ENCODE measurements at regions not wholly inside any gene's neighbourhood (a gene's known extent, or its start where the extent isn't known, plus 50 kb on each side); places are given as distances from the start of the nearest gene placed in this dataset.

DNA sequence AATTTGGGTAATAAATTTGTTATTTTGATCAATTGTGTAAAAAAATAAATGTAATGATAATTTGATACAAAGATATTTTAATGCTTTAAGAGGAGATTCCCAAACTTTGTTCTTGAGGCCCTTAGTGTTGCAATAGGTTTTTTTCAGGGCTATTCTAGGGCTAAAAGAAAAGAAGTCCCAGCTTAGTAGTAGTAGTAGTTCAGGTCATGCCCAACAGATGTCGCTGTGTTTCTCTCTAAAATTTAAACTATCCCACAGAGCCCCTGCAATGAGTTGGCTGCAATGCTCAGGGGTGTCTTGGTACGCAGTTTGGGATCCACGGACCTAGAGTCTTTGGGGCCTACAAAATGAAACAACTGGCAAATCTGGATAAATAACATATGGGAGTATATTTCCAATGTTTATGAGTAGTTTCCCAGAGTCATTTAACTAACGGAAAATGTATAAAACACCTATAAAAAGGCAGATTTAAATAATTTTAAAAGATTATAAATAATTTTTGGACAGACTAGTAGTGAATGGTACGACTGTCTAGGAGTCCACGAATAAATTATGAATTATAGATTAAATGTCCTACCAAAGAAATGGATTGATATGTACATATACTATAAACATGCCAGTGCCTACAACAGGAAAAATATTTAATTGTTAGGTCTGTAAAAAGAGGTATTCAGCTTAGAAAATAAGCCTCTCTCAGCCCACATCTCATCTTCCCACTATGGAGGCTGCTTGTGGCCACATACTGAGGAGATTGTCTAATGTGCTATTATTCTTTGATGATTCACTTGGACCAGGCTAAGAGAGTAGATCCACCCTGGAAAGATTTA lies 228.5 kb upstream of the PMFBP1 start:
- DNase-seq (ENCODE audit: low read depth, low spot score) (peak; percentile 28), ATAC-seq (peak; percentile 90)
- no peaks in the 10 kb centered on the region for H3K27me3 ChIP-seq (ENCODE audit: insufficient read depth, low read length)
- H3K9me3 ChIP-seq (ENCODE audit: control insufficient read depth in 1 of 2, insufficient read depth in 1 of 2, low read depth in 1 of 2, low read length in 2 of 2): no peaks in the 10 kb centered on the region
- H3K9me2 ChIP-seq (ENCODE audit: insufficient read depth): no peaks in the 10 kb centered on the region
- no peak overlapping the region for H3K27ac ChIP-seq (ENCODE audit: low read depth, low read length)
- ChIA-PET RAD21 (ENCODE audit: low non-redundant PET in 1 of 2, low total read pairs in 2 of 2, uncharacterized antibody in 2 of 2, unreplicated experiment in 2 of 2) (no interaction called here), CTCF (interaction anchor here (0.6 to 1.5 kb wide), 16 partner anchors 8 to 276 kb away, joined by 3 to 8 read pairs (median 4); no protein-coding TSS in a partner anchor), POLR2A (no interaction called here)
- no peak overlapping the region for H3K4me3 ChIP-seq (replicated peaks in 1 of 2; ENCODE audit: low read depth in 1 of 2, low read length in 2 of 2)
- no peaks in the 10 kb centered on the region for H3K79me2 ChIP-seq (ENCODE audit: insufficient read depth, low read length)
- H4K20me1 ChIP-seq (ENCODE audit: insufficient read depth): no peaks in the 10 kb centered on the region
- intact Hi-C loops (cut with micrococcal nuclease): no loop called here
- TF ChIP-seq RAD21 (IDR thresholded peaks at IDR 0.05; ENCODE audit: low read depth) (peak; percentile 65), ZNF274 (IDR thresholded peaks at IDR 0.05; ENCODE audit: low read depth, low read length) (no peak)
- TF ChIP-seq, protein P1, sequence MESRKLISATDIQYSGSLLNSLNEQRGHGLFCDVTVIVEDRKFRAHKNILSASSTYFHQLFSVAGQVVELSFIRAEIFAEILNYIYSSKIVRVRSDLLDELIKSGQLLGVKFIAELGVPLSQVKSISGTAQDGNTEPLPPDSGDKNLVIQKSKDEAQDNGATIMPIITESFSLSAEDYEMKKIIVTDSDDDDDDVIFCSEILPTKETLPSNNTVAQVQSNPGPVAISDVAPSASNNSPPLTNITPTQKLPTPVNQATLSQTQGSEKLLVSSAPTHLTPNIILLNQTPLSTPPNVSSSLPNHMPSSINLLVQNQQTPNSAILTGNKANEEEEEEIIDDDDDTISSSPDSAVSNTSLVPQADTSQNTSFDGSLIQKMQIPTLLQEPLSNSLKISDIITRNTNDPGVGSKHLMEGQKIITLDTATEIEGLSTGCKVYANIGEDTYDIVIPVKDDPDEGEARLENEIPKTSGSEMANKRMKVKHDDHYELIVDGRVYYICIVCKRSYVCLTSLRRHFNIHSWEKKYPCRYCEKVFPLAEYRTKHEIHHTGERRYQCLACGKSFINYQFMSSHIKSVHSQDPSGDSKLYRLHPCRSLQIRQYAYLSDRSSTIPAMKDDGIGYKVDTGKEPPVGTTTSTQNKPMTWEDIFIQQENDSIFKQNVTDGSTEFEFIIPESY (IDR thresholded peaks at IDR 0.05; ENCODE audit: extremely low read depth, insufficient replicate concordance, low read length): no peak
- TF ChIP-seq, protein P2, sequence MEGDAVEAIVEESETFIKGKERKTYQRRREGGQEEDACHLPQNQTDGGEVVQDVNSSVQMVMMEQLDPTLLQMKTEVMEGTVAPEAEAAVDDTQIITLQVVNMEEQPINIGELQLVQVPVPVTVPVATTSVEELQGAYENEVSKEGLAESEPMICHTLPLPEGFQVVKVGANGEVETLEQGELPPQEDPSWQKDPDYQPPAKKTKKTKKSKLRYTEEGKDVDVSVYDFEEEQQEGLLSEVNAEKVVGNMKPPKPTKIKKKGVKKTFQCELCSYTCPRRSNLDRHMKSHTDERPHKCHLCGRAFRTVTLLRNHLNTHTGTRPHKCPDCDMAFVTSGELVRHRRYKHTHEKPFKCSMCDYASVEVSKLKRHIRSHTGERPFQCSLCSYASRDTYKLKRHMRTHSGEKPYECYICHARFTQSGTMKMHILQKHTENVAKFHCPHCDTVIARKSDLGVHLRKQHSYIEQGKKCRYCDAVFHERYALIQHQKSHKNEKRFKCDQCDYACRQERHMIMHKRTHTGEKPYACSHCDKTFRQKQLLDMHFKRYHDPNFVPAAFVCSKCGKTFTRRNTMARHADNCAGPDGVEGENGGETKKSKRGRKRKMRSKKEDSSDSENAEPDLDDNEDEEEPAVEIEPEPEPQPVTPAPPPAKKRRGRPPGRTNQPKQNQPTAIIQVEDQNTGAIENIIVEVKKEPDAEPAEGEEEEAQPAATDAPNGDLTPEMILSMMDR (IDR thresholded peaks at IDR 0.05 in 2 of 3, conservative IDR thresholded peaks at IDR 0.05 in 1 of 3; ENCODE audit: borderline replicate concordance in 1 of 3, insufficient read depth in 1 of 3, low read depth in 2 of 3, low read length in 2 of 3): peak; percentile 39 to 75 (median 72); a peak in 5 of 6 replicates
- no peak overlapping the region for H3K9ac ChIP-seq (ENCODE audit: low read length)
- no TSS peak for BruUV-seq (replicated peaks)
- no peak overlapping the region for H3K4me2 ChIP-seq (ENCODE audit: low read length)
- no peaks in the 10 kb centered on the region for H3K4me1 ChIP-seq (ENCODE audit: control insufficient read depth in 1 of 2, insufficient read depth in 2 of 2, low read length in 2 of 2)
- no peaks in the 10 kb centered on the region for H3K36me3 ChIP-seq (ENCODE audit: control insufficient read depth in 1 of 2, insufficient read depth in 2 of 2, low read length in 2 of 2)
- no peak overlapping the region for H2AFZ ChIP-seq (ENCODE audit: low read depth, low read length, poor library complexity, severe bottlenecking)

Data from HCT116 (cell line).